Naive B cell (primary cell): ENCODE measurements at regions not wholly inside any gene's neighbourhood (a gene's known extent, or its start where the extent isn't known, plus 50 kb on each side); places are given as distances from the start of the nearest gene placed in this dataset.
"Not testable (repeated sequence)": the region's sequence is repeated elsewhere in the genome, so short reads cannot be mapped to it uniquely, and the experiment has no call there.

Experiments
- ATAC-seq, 2 donors: fragments of 150-1000 bp; cut with Tn5 transposase; 2 replicates each; pipeline ENCODE4 v1.10.0; 2021; ENCODE audit warnings: low read depth in 2 of 2, mild to moderate bottlenecking in 2 of 2, moderate library complexity in 2 of 2
- DNase-seq: peaks from one replicate; pipeline ENCODE4 v3.0.0; 2022
- H3K27ac Mint-ChIP-seq, 6 donors: one replicate each; pipeline ENCODE4 v1.8.0; 2020 to 2022; ENCODE audit warnings: mild to moderate bottlenecking in 6 of 6, mixed read lengths in 6 of 6, moderate library complexity in 5 of 6, inconsistent platforms in 2 of 6
- H3K27me3 Mint-ChIP-seq, 3 donors: one replicate each; pipeline ENCODE4 v1.8.0; 2021 to 2022; ENCODE audit warnings: mixed read lengths in 3 of 3, mild to moderate bottlenecking in 1 of 3
- H3K36me3 Mint-ChIP-seq, 2 donors: one replicate each; pipeline ENCODE4 v1.8.0; 2020 to 2022; ENCODE audit warnings: mixed read lengths in 2 of 2, inconsistent platforms in 1 of 2, mild to moderate bottlenecking in 1 of 2
- H3K4me1 Mint-ChIP-seq, 3 donors: one replicate each; pipeline ENCODE4 v1.8.0; 2020 to 2022; ENCODE audit warnings: mixed read lengths in 3 of 3, inconsistent platforms in 1 of 3, mild to moderate bottlenecking in 1 of 3, moderate library complexity in 1 of 3
- H3K4me3 Mint-ChIP-seq, 8 donors: one replicate each; pipeline ENCODE4 v1.8.0; 2020 to 2022; ENCODE audit warnings: mild to moderate bottlenecking in 8 of 8, mixed read lengths in 8 of 8, moderate library complexity in 8 of 8, inconsistent platforms in 2 of 8
- H3K9me3 Mint-ChIP-seq, 7 donors: one replicate each; pipeline ENCODE4 v1.8.0; 2020 to 2022; ENCODE audit warnings: mixed read lengths in 7 of 7, mild to moderate bottlenecking in 5 of 7, inconsistent platforms in 2 of 7, moderate library complexity in 1 of 7

DNA sequence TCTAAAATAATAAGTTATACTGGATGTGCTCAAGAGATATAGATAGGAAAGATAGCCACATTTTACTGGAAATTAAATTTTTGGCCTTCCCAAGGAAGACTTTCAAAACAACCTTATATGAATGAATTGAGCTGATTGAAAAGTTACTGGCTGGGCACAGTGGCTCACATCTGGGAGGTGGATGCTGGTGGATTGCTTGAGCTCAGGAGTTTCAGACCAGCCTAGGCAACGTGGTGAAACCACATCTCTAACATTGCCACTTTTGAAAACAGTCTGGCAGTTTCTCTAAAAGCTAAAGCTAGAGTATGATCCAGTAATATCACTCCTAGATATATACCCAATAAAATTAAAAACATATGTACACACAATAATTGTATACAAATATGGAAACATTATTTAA, 231.4 kb upstream of the POU1F1 start:
- H3K9me3 Mint-ChIP-seq: peaks cover 0 to 2% (median 0%) of the 10 kb centered on the region in 7 donors
- H3K27me3 Mint-ChIP-seq: no peaks in the 10 kb centered on the region
- H3K36me3 Mint-ChIP-seq: no peaks in the 10 kb centered on the region
- peak overlapping the region in 1 of 6 donors; percentile 37 for H3K27ac Mint-ChIP-seq
- ATAC-seq: no peak
- no peaks in the 10 kb centered on the region for H3K4me1 Mint-ChIP-seq
- no peak overlapping the region for H3K4me3 Mint-ChIP-seq
- DNase-seq: no peak

DNA sequence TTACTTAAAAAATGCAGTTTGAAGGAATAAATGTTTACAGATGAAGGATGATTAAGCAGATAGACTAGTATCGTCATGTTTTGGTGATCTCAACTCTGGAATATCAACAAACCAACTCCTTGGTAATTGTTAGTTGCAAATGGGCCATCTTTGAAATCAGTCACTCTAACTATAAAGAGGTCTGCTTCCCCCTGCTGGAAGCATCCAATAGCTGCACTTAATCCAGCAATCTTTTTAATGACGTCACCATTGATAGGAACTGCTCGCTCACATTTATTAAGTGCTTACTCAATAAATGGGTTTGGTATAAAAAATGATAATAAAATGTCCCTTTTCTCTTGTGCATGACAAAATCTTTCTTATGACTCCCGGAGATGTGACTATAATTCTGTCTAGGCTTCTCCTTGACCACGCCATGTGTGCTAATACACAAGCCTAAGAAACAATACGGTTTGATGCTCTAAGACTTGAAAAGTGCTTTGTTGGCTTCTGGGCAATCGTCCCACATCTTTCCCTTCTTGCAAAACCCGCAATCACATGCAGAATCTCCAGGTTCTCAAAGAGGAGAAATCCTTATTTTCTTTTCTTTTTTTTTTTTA, 227.6 kb upstream of the POU1F1 start:
- no peaks in the 10 kb centered on the region for H3K36me3 Mint-ChIP-seq
- DNase-seq (no peak), ATAC-seq (no peak)
- no peaks in the 10 kb centered on the region for H3K4me1 Mint-ChIP-seq
- no peak overlapping the region for H3K27ac Mint-ChIP-seq
- H3K27me3 Mint-ChIP-seq: no peaks in the 10 kb centered on the region
- peaks cover 0 to 2% (median 0%) of the 10 kb centered on the region in 7 donors for H3K9me3 Mint-ChIP-seq
- H3K4me3 Mint-ChIP-seq: no peak overlapping the region

DNA sequence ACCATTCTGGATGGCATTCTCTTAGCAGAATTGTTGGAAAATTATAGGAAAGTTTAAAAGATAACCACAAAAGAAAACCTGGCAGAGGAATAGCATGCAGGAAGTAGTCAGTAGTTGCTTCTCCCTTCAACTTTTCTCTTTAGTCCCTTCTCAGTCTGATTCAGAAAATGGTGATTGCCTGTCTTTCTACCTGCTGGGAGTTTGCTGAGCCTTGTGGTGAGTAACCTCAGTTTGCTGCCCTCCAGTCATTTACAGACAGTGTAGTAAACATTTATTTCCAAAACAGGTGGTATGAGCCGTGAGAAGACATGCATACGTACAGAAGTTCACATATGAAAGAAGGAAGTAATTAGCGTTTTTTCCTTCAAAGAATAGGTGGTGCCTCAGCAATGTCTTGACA, 224.7 kb upstream of the POU1F1 start:
- no peaks in the 10 kb centered on the region for H3K4me1 Mint-ChIP-seq
- H3K36me3 Mint-ChIP-seq: no peaks in the 10 kb centered on the region
- no peaks in the 10 kb centered on the region for H3K27me3 Mint-ChIP-seq
- H3K27ac Mint-ChIP-seq: no peak overlapping the region
- no peak for DNase-seq
- no peak overlapping the region for H3K4me3 Mint-ChIP-seq
- peaks cover 0 to 2% (median 0%) of the 10 kb centered on the region in 7 donors for H3K9me3 Mint-ChIP-seq
- ATAC-seq: no peak

DNA sequence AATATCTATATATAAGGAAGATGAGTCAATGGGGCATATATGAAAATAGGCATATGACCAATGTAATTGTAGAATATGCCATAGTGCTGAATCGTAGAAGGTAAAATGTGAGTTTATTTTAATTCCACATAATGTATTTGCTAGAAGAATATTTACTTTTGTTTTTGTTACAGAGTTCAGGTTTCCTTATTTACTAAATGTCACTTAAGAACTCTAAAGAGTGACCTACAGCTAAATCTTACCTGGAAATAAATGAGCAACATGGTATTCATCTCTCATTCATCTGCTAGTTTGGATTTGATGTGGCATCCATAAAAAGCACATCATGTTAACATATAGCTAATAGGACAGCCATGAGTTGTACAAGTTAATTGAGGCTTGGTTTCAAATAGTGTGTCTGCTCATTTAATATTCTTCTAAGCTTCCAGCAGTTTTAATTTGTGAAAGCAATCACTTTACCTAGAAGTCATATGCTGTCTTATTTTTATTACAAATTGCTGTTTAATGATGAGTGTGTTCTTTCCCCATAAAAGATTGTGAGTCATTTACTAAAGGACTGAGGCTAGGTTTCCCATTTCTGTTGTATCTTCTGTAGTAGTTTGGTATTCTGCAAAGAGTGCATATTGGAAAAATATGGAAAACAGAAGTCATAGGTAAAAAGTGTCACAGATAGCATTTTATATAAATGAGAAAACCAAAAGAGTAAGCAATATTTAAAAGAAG, 222.1 kb upstream of the POU1F1 start:
- Mint-ChIP-seq H3K27ac (no peak overlapping the region), H3K4me1 (no peaks in the 10 kb centered on the region), H3K27me3 (no peaks in the 10 kb centered on the region), H3K36me3 (no peaks in the 10 kb centered on the region), H3K9me3 (peaks cover 0 to 4% (median 0%) of the 10 kb centered on the region in 7 donors), H3K4me3 (no peak overlapping the region)
- DNase-seq (no peak), ATAC-seq (no peak)

DNA sequence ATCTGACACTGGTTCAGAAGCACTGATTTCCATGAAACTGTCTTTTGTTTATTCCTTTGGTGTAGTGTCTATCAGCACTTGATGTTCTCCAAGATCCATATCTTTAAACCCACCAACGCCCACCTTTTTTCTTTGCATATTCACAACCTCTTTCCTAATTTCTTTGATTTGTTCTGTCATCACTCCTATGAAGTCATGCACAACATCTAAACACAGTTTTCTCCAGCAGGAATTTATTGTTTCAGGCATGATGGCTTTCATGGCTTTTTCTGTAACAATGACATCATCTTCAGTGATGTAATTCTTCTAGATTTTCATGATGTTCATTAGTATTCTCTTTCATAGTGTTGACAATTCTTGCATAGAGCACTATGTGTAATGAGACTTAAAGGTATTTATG, 219.6 kb upstream of the POU1F1 start:
- DNase-seq: no peak
- Mint-ChIP-seq H3K4me3 (no peak overlapping the region), H3K27ac (no peak overlapping the region), H3K9me3 (peaks cover 0 to 4% (median 0%) of the 10 kb centered on the region in 7 donors), H3K4me1 (no peaks in the 10 kb centered on the region), H3K36me3 (no peaks in the 10 kb centered on the region), H3K27me3 (peaks cover 0 to 6% (median 5%) of the 10 kb centered on the region in 3 donors)
- ATAC-seq: no peak

DNA sequence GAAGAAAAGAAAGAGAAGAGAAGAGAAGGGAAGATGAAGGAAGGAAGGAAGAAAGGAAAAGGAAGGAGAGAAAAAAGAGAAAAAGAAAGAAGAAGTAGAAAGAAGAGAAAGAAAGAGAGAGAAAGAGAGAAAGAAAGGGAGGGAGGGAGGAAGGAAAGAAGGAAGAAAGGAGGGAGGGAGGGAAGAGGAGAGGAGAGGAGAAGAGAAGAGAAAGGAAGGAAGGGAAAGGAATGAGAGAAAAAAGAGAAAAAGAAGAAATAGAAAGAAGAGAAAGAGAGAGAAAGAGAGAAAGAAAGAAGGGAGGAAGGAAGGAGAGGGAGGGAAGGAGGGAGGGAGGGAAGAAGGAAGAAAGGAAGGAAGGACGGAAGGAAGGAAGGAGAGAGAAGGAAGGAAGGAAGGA, 217.9 kb upstream of the POU1F1 start:
- DNase-seq (no peak), ATAC-seq (no peak)
- Mint-ChIP-seq H3K4me3 (no peak overlapping the region), H3K36me3 (no peaks in the 10 kb centered on the region), H3K4me1 (no peaks in the 10 kb centered on the region), H3K27ac (no peak overlapping the region), H3K27me3 (peaks cover 0 to 6% (median 5%) of the 10 kb centered on the region in 3 donors), H3K9me3 (peaks cover 0 to 4% (median 0%) of the 10 kb centered on the region in 7 donors)

DNA sequence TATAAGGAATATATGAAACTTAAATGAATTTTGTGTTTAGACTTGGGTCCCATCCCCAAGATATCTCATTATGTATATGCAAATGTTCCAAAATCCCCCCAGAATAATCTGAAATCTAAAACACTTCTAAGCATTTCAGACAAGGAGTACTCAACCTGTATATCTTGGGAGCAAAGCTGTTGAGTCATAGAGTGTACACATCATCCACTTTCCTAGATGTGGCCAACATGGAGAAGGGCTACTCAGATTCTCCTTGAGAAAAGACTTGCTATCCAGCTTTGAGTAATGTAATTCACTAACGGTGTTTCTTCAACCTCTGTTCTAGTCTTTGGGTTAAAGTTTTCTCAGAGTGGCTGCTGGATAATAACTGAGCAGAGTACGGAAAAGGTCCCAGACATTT, 215.5 kb upstream of the POU1F1 start:
- Mint-ChIP-seq H3K27me3 (peaks cover 0 to 6% (median 5%) of the 10 kb centered on the region in 3 donors), H3K27ac (no peak overlapping the region), H3K36me3 (no peaks in the 10 kb centered on the region), H3K9me3 (peaks cover 0 to 4% (median 0%) of the 10 kb centered on the region in 7 donors), H3K4me3 (no peak overlapping the region), H3K4me1 (no peaks in the 10 kb centered on the region)
- DNase-seq (no peak), ATAC-seq (no peak)

DNA sequence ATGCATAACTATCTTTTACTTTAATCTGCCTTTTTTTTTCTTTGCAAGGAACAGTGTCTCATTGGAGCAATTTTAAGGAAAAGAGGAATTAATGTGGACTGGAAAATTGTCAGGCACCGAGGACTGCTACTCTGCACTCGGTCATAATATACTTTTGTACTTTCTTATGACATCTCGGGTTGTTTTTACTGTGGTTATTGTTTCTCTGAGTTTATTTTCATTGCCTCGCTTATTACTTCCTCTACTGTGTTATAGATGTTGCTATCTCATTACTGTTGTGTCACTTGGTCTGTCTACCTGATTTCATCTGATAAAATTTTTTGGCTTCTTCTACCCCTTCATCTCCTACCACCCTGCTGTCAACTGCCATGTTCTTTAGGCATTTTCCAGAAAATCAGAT, 213.5 kb upstream of the POU1F1 start:
- Mint-ChIP-seq H3K36me3 (no peaks in the 10 kb centered on the region), H3K4me3 (no peak overlapping the region), H3K9me3 (peaks cover 0 to 4% (median 0%) of the 10 kb centered on the region in 7 donors), H3K27me3 (peaks cover 0 to 6% (median 5%) of the 10 kb centered on the region in 3 donors), H3K27ac (no peak overlapping the region), H3K4me1 (no peaks in the 10 kb centered on the region)
- ATAC-seq (no peak), DNase-seq (no peak)

DNA sequence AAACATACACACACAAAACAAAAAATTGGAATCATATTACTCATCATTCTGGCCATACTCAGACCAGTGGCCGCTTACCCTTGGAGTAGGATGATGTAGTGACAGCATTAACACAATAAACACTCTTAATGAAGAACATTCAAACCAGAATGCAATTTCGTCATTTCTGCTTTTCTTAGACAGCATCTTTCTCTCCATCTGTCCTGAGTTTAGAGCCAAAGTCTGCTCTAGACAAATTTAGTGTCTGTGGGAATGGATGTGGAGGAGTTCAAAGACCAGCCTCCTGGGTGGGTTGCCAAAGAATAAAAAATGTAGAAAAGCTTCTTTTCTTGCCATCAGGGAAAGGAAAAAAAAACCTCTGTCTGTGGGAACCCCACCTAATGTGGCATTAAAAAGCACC, 212.4 kb upstream of the POU1F1 start:
- no peak for DNase-seq
- no peaks in the 10 kb centered on the region for H3K4me1 Mint-ChIP-seq
- H3K27me3 Mint-ChIP-seq: peaks cover 0 to 6% (median 5%) of the 10 kb centered on the region in 3 donors
- H3K9me3 Mint-ChIP-seq: peaks cover 0 to 3% (median 0%) of the 10 kb centered on the region in 7 donors
- no peak for ATAC-seq
- no peak overlapping the region for H3K4me3 Mint-ChIP-seq
- H3K36me3 Mint-ChIP-seq: no peaks in the 10 kb centered on the region
- no peak overlapping the region for H3K27ac Mint-ChIP-seq

DNA sequence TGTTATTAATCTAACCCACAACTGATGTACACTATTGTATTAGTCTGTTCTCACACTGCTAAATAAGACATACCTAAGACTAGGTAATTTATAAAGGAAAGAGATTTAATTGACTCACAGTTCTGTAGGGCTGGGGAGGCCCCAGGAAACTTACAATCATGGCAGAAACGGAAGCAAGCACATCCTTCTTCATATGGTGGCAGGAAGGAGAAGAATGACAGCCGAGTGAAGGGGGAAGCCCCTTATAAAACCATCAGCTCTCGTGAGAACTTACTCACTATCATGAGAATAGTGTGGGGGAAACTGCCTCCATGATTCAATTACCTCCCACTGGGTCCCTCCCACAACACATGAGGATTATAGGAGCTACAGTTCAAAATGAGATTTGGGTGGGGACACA, 210.3 kb upstream of the POU1F1 start:
- H3K4me3 Mint-ChIP-seq, H3K36me3 Mint-ChIP-seq, ATAC-seq, H3K9me3 Mint-ChIP-seq, H3K4me1 Mint-ChIP-seq, H3K27me3 Mint-ChIP-seq, DNase-seq, H3K27ac Mint-ChIP-seq: not testable (repeated sequence)

DNA sequence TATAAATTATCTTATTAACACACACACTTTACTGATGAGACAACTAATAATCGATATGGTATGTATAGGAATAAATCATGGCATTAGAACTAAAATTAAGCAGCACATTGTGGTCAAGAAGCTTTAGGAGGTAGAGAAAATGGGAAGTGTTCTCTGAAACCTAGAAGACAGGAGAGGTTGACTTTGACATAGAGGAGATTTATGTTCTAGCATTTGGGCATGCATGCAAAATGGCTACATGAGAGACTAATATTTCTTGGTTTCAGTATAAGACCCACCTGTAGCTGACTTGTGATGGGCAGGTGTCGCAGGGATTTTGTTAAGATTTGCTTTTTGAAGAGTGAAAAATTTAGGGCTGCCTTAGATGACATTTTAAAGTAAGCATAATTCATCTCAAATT, 209.7 kb upstream of the POU1F1 start:
- ATAC-seq: no peak
- Mint-ChIP-seq H3K4me3 (no peak overlapping the region), H3K27me3 (no peaks in the 10 kb centered on the region), H3K36me3 (no peaks in the 10 kb centered on the region), H3K9me3 (peaks cover 0 to 3% (median 0%) of the 10 kb centered on the region in 7 donors), H3K27ac (no peak overlapping the region), H3K4me1 (no peaks in the 10 kb centered on the region)
- no peak for DNase-seq

DNA sequence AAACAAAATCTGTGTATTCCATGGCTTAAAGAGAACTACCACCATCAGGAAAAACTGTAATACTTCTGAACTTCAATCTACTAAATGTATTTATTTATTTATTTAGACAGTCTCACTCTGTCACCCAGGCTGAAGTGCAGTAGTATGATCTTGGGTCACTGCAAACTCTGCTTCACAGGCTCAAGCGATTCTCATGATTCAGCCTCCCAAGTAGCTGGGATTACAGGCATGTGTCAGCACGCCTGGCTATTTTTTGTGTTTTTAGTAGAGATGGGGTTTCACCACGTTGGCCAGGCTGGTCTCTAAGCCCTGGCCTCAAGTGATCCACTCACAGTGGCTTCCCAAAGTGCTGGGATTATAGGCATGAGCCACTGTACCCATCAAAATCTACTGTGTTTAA, 202.3 kb upstream of the POU1F1 start:
- Mint-ChIP-seq H3K4me1 (no peaks in the 10 kb centered on the region), H3K36me3 (no peaks in the 10 kb centered on the region), H3K27ac (no peak overlapping the region), H3K27me3 (no peaks in the 10 kb centered on the region), H3K9me3 (peaks cover 1 to 22% (median 5%) of the 10 kb centered on the region in 7 donors), H3K4me3 (no peak overlapping the region)
- no peak for DNase-seq
- ATAC-seq: no peak

DNA sequence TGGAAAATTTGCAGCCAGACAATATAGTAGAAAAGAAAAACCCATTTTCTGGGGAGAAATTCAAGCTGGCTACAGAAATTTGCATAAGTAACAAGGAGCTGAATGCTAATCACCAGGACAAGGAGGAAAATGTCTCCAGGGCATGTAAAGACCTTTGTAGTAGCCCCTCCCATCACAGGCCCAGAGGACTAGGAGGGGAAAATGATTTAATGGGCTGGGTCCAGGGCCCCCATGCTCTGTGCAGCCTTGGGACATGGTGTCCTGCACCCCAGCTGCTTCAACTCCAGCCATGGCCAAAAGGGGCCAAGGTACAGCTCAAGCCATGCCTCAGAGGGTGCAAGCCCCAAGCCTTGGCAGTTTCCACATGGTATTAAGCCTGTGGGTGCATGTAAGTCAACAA, 197.6 kb upstream of the POU1F1 start:
- no peak overlapping the region for H3K4me3 Mint-ChIP-seq
- no peak overlapping the region for H3K27ac Mint-ChIP-seq
- H3K36me3 Mint-ChIP-seq: no peaks in the 10 kb centered on the region
- peaks cover 3 to 27% (median 4%) of the 10 kb centered on the region in 7 donors for H3K9me3 Mint-ChIP-seq
- H3K27me3 Mint-ChIP-seq: no peaks in the 10 kb centered on the region
- DNase-seq (no peak), ATAC-seq (no peak)
- H3K4me1 Mint-ChIP-seq: no peaks in the 10 kb centered on the region

DNA sequence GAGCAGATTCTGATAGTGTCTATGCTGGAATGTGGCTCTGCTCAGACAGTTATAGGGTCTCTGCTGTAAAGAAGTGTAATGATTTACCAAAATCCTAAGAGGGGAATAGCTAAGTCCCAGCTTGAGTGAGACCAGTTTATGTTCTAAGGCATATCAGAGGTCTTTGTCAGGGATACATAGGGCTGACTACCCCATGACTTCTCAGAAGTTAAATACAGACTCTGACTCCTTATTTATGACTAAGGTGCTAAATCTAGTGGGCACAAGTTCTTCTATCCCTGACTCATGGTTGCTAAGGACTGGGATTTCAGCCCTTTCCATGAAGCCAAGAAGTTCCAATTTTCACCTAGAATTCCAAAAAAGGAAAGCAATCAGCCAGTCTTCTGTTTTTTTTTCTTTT, 192.6 kb upstream of the POU1F1 start:
- Mint-ChIP-seq H3K4me1 (no peaks in the 10 kb centered on the region), H3K4me3 (no peak overlapping the region), H3K36me3 (no peaks in the 10 kb centered on the region), H3K27me3 (no peaks in the 10 kb centered on the region), H3K9me3 (peaks cover 3 to 25% (median 9%) of the 10 kb centered on the region in 7 donors), H3K27ac (no peak overlapping the region)
- no peak for DNase-seq
- no peak for ATAC-seq
